ENCODE measurements at regions not wholly inside any gene's neighbourhood (a gene's known extent, or its start where the extent isn't known, plus 50 kb on each side); places are given as distances from the start of the nearest gene placed in this dataset.

DNA sequence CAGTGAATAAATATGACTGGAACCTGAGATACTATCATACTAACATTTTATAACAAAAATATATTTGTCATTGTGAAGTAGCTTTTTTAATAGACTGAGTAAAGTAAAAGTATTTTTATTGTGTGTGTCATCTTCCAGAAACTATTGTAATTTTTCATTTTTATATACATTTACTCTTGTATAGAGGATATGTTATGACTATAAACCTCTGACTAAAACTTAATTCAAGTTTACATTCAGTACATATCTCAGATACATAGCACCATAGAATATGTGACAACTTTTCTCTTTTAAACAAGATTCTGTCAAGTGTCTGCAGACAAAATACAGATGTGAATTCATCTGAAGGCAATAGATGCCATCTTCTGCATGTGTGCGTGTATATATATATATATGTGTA lies 704.3 kb downstream of the SLITRK1 start:
- H2BK15ac ChIP-seq (ENCODE audit: low read depth, low read length) = no peak overlapping the region
- H3K14ac ChIP-seq (replicated peaks; ENCODE audit: low read depth, low read length) = no peak overlapping the region
- in situ Hi-C loops (cut with MboI; ENCODE audit: low sequenced_read_pairs) (no loop called here), intact Hi-C loops (cut with micrococcal nuclease) (no loop called here), dilution Hi-C loops (cut with HindIII; ENCODE audit: low sequenced_read_pairs, unreplicated experiment) (no loop called here)
- H3K23ac ChIP-seq (ENCODE audit: low read depth, low read length) = no peak overlapping the region
- BruUV-seq (replicated peaks) = no TSS peak
- no peak overlapping the region for H3K18ac ChIP-seq (ENCODE audit: low read depth, low read length)
- no peak overlapping the region for H2BK120ac ChIP-seq (ENCODE audit: low read depth, low read length)
- ATAC-seq (ENCODE audit: low read depth) (no peak), DNase-seq (no peak)
- H3K4me1 ChIP-seq (ENCODE audit: control insufficient read depth, insufficient read depth, low read length) = no peaks in the 10 kb centered on the region
- H3K27ac ChIP-seq (ENCODE audit: insufficient read depth, low read length) = no peak overlapping the region
- H3K9ac ChIP-seq (ENCODE audit: low read depth, low read length) = no peak overlapping the region
- no peak overlapping the region for H4K8ac ChIP-seq (ENCODE audit: low read depth in 2 of 2, low read length in 2 of 2)
- no peak overlapping the region for H2AK5ac ChIP-seq (ENCODE audit: low read depth, low read length)
- POLR2A ChIA-PET (ENCODE audit: unreplicated experiment) = no interaction called here
- H2BK20ac ChIP-seq (ENCODE audit: low read depth, low read length) = no peak overlapping the region
- no peak overlapping the region for H2BK5ac ChIP-seq (ENCODE audit: low read depth, low read length, poor library complexity, severe bottlenecking)
- no peak for TF ChIP-seq MAZ (IDR thresholded peaks at IDR 0.05; ENCODE audit: borderline replicate concordance, low read depth, low read length)
- no peak for TF ChIP-seq MAFK (IDR thresholded peaks at IDR 0.05; ENCODE audit: low read depth, low read length)
- no peak for TF ChIP-seq MXI1 (IDR thresholded peaks at IDR 0.05; ENCODE audit: borderline replicate concordance, low read depth, low read length)
- TF ChIP-seq, protein P1, sequence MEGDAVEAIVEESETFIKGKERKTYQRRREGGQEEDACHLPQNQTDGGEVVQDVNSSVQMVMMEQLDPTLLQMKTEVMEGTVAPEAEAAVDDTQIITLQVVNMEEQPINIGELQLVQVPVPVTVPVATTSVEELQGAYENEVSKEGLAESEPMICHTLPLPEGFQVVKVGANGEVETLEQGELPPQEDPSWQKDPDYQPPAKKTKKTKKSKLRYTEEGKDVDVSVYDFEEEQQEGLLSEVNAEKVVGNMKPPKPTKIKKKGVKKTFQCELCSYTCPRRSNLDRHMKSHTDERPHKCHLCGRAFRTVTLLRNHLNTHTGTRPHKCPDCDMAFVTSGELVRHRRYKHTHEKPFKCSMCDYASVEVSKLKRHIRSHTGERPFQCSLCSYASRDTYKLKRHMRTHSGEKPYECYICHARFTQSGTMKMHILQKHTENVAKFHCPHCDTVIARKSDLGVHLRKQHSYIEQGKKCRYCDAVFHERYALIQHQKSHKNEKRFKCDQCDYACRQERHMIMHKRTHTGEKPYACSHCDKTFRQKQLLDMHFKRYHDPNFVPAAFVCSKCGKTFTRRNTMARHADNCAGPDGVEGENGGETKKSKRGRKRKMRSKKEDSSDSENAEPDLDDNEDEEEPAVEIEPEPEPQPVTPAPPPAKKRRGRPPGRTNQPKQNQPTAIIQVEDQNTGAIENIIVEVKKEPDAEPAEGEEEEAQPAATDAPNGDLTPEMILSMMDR (conservative IDR thresholded peaks at IDR 0.05; ENCODE audit: low read depth, low read length) = no peak
- TF ChIP-seq CEBPB (IDR thresholded peaks at IDR 0.05; ENCODE audit: low read depth, low read length) = no peak
- TF ChIP-seq, protein P2, sequence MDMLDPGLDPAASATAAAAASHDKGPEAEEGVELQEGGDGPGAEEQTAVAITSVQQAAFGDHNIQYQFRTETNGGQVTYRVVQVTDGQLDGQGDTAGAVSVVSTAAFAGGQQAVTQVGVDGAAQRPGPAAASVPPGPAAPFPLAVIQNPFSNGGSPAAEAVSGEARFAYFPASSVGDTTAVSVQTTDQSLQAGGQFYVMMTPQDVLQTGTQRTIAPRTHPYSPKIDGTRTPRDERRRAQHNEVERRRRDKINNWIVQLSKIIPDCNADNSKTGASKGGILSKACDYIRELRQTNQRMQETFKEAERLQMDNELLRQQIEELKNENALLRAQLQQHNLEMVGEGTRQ (IDR thresholded peaks at IDR 0.05; ENCODE audit: low read depth, low read length) = no peak
- H4K20me1 ChIP-seq (ENCODE audit: insufficient read depth, low read length) = no peaks in the 10 kb centered on the region
- H3K9me1 ChIP-seq (ENCODE audit: insufficient read depth, low read length) = no peaks in the 10 kb centered on the region
- H4K5ac ChIP-seq (ENCODE audit: low read depth, low read length) = no peak overlapping the region
- no peak overlapping the region for H2AFZ ChIP-seq (replicated peaks; ENCODE audit: low read length, poor library complexity)
- no peak overlapping the region for H3K4me3 ChIP-seq (ENCODE audit: insufficient read depth, low read depth, low read length)
- H3K36me3 ChIP-seq (ENCODE audit: control insufficient read depth, insufficient read depth, low read length) = no peaks in the 10 kb centered on the region
- H3K27me3 ChIP-seq (ENCODE audit: control insufficient read depth, insufficient read depth, low read length) = no peaks in the 10 kb centered on the region
- H3K4ac ChIP-seq (ENCODE audit: low read depth, low read length) = no peak overlapping the region
- no peaks in the 10 kb centered on the region for H3K79me1 ChIP-seq (ENCODE audit: low read depth in 1 of 2, low read length in 2 of 2)
- H3K9me3 ChIP-seq (ENCODE audit: control insufficient read depth, insufficient read depth, low read length) = no peaks in the 10 kb centered on the region; the same call in 1 of the 2 replicates
- no CpG with 5 or more reads among the region's 1 CpG for WGBS, 2 experiments (ENCODE audit: extremely low coverage in 2 of 2, insufficient read length in 1 of 2)
- no peak overlapping the region for H3K56ac ChIP-seq (ENCODE audit: extremely low read depth, insufficient read depth, low read length)
- CTCF ChIA-PET = no interaction called here
- no peak overlapping the region for H3K4me2 ChIP-seq (ENCODE audit: low read depth, low read length)
- no peak overlapping the region for H2AK9ac ChIP-seq (replicated peaks; ENCODE audit: low read depth, low read length, poor library complexity)
- H4K91ac ChIP-seq (ENCODE audit: insufficient read depth, low read depth, low read length) = no peak overlapping the region

Measured in IMR-90 (cell line).